ENCODE measurements at regions not wholly inside any gene's neighbourhood (a gene's known extent, or its start where the extent isn't known, plus 50 kb on each side); places are given as distances from the start of the nearest gene placed in this dataset.

DNA sequence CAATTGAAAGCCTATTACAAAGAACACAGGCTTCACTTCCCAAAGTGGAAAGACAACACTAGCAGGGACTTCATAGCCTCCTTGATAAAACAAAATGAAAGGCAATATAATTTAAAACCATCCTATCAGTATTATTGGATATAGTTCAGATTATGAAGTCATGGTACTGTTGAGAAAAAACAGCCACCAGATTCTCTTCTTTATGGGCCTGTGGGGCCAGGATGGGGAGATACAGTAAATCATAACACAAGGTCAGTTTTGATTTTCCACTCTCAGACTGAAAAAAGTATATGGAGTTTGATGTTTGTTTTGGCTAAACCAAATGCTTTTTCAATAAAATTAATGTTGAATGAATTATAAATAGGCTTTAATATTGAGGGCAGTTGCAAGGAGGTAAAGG, 129.1 kb downstream of the BCL2L11 start:
- no peaks in the 10 kb centered on the region for H3K9me3 ChIP-seq (ENCODE audit: control insufficient read depth, insufficient read depth, low read depth, low read length)
- H3K4me2 ChIP-seq (ENCODE audit: extremely low read depth, insufficient read depth, low read length): no peak overlapping the region
- TF ChIP-seq EZH2 (IDR thresholded peaks at IDR 0.05; ENCODE audit: low read length, missing control alignments): no peak
- TF ChIP-seq, protein P1, sequence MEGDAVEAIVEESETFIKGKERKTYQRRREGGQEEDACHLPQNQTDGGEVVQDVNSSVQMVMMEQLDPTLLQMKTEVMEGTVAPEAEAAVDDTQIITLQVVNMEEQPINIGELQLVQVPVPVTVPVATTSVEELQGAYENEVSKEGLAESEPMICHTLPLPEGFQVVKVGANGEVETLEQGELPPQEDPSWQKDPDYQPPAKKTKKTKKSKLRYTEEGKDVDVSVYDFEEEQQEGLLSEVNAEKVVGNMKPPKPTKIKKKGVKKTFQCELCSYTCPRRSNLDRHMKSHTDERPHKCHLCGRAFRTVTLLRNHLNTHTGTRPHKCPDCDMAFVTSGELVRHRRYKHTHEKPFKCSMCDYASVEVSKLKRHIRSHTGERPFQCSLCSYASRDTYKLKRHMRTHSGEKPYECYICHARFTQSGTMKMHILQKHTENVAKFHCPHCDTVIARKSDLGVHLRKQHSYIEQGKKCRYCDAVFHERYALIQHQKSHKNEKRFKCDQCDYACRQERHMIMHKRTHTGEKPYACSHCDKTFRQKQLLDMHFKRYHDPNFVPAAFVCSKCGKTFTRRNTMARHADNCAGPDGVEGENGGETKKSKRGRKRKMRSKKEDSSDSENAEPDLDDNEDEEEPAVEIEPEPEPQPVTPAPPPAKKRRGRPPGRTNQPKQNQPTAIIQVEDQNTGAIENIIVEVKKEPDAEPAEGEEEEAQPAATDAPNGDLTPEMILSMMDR (conservative IDR thresholded peaks at IDR 0.05 in 1 of 2, IDR thresholded peaks at IDR 0.05 in 1 of 2; ENCODE audit: low read depth in 1 of 2, low read length in 2 of 2): no peak
- no peak for DNase-seq (ENCODE audit: low read depth in 2 of 2)
- H3K79me2 ChIP-seq (ENCODE audit: control insufficient read depth, insufficient read depth, low read length): peaks cover 12% of the 10 kb centered on the region
- no peak overlapping the region for H3K9ac ChIP-seq (ENCODE audit: insufficient read depth, low read length)
- H4K20me1 ChIP-seq (ENCODE audit: control insufficient read depth, extremely low read depth, insufficient read depth, low read length): no peaks in the 10 kb centered on the region
- H3K4me1 ChIP-seq (ENCODE audit: control insufficient read depth, extremely low read depth, insufficient read depth, low read length): no peaks in the 10 kb centered on the region
- peaks cover 3% of the 10 kb centered on the region for H3K36me3 ChIP-seq (ENCODE audit: control insufficient read depth, insufficient read depth, low read length)
- no peak overlapping the region for H3K27ac ChIP-seq (ENCODE audit: insufficient read depth, low read length)
- no peak overlapping the region for H2AFZ ChIP-seq (ENCODE audit: low read length)
- no peaks in the 10 kb centered on the region for H3K27me3 ChIP-seq (ENCODE audit: control insufficient read depth, insufficient read depth, low read length)
- no peak overlapping the region for H3K4me3 ChIP-seq (replicated peaks in 1 of 4; ENCODE audit: control extremely low read depth in 1 of 4, insufficient read depth in 1 of 4, low read depth in 3 of 4, low read length in 4 of 4)

DNA sequence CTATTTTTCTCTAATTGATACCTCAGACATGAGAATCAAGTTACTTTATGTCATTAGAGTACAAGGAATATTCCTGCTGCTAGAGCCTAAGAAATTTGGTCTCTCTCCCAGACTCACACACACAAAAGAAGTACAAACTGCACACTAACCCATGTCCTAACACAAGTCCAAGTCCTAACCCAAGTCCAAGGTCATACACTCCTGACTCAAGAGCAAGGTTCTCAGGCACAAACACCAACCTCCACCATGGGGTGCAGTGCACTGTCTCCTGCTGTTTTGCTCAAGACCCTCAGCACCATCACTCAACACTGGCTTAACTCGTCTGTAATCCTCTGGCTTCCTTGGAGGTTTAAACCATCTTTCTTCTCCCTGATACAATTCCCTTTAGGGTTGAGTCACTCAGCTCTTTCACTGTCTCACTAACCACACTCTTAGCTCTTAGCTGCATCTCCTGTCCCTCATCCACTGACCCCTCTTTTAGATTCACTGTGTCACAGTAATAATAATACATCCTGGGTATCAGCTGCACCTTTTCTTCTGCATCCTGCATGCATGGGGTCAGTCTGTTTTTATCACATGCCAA, 129.8 kb downstream of the BCL2L11 start:
- H3K79me2 ChIP-seq (ENCODE audit: control insufficient read depth, insufficient read depth, low read length): peaks cover 12% of the 10 kb centered on the region
- no peak overlapping the region for H3K4me2 ChIP-seq (ENCODE audit: extremely low read depth, insufficient read depth, low read length)
- TF ChIP-seq EZH2 (IDR thresholded peaks at IDR 0.05; ENCODE audit: low read length, missing control alignments): no peak
- TF ChIP-seq, protein P1 (conservative IDR thresholded peaks at IDR 0.05 in 1 of 2, IDR thresholded peaks at IDR 0.05 in 1 of 2; ENCODE audit: low read depth in 1 of 2, low read length in 2 of 2): no peak
- H4K20me1 ChIP-seq (ENCODE audit: control insufficient read depth, extremely low read depth, insufficient read depth, low read length): no peaks in the 10 kb centered on the region
- H3K4me1 ChIP-seq (ENCODE audit: control insufficient read depth, extremely low read depth, insufficient read depth, low read length): no peaks in the 10 kb centered on the region
- DNase-seq (ENCODE audit: low read depth in 2 of 2): no peak
- H2AFZ ChIP-seq (ENCODE audit: low read length): no peak overlapping the region
- H3K9ac ChIP-seq (ENCODE audit: insufficient read depth, low read length): no peak overlapping the region
- H3K9me3 ChIP-seq (ENCODE audit: control insufficient read depth, insufficient read depth, low read depth, low read length): no peaks in the 10 kb centered on the region
- no peaks in the 10 kb centered on the region for H3K27me3 ChIP-seq (ENCODE audit: control insufficient read depth, insufficient read depth, low read length)
- H3K27ac ChIP-seq (ENCODE audit: insufficient read depth, low read length): no peak overlapping the region
- no peak overlapping the region for H3K4me3 ChIP-seq (replicated peaks in 1 of 4; ENCODE audit: control extremely low read depth in 1 of 4, insufficient read depth in 1 of 4, low read depth in 3 of 4, low read length in 4 of 4)
- peaks cover 3% of the 10 kb centered on the region for H3K36me3 ChIP-seq (ENCODE audit: control insufficient read depth, insufficient read depth, low read length)

DNA sequence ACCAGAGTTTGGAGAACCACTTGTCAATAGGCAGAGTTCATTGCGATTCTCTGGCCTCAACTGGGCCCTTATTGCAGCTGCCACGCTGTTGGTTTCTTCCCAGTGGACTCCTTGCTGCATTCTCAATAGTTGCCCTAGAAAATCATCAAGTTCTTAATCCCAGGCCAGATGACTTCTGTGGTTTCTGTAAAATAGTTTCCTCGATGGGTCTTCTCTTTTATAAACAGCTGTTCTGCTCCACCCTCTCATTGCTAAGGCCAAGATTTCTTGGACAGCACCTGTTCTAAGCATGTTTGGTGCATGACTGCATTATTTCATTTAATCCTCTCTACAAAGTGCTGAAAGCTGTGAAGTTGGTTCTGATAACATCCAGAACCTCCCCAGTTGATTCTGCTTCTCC, 131.0 kb downstream of the BCL2L11 start:
- H3K9me3 ChIP-seq (ENCODE audit: control insufficient read depth, insufficient read depth, low read depth, low read length): no peaks in the 10 kb centered on the region
- no peak overlapping the region for H3K4me3 ChIP-seq (replicated peaks in 1 of 4; ENCODE audit: control extremely low read depth in 1 of 4, insufficient read depth in 1 of 4, low read depth in 3 of 4, low read length in 4 of 4)
- DNase-seq (ENCODE audit: low read depth in 2 of 2): no peak
- no peak overlapping the region for H3K4me2 ChIP-seq (ENCODE audit: extremely low read depth, insufficient read depth, low read length)
- peaks cover 12% of the 10 kb centered on the region for H3K79me2 ChIP-seq (ENCODE audit: control insufficient read depth, insufficient read depth, low read length)
- H3K27ac ChIP-seq (ENCODE audit: insufficient read depth, low read length): no peak overlapping the region
- H4K20me1 ChIP-seq (ENCODE audit: control insufficient read depth, extremely low read depth, insufficient read depth, low read length): no peaks in the 10 kb centered on the region
- H3K4me1 ChIP-seq (ENCODE audit: control insufficient read depth, extremely low read depth, insufficient read depth, low read length): no peaks in the 10 kb centered on the region
- no peak overlapping the region for H2AFZ ChIP-seq (ENCODE audit: low read length)
- peaks cover 3% of the 10 kb centered on the region for H3K36me3 ChIP-seq (ENCODE audit: control insufficient read depth, insufficient read depth, low read length)
- no peak for TF ChIP-seq EZH2 (IDR thresholded peaks at IDR 0.05; ENCODE audit: low read length, missing control alignments)
- TF ChIP-seq, protein P1 (conservative IDR thresholded peaks at IDR 0.05 in 1 of 2, IDR thresholded peaks at IDR 0.05 in 1 of 2; ENCODE audit: low read depth in 1 of 2, low read length in 2 of 2): no peak
- H3K27me3 ChIP-seq (ENCODE audit: control insufficient read depth, insufficient read depth, low read length): no peaks in the 10 kb centered on the region
- H3K9ac ChIP-seq (ENCODE audit: insufficient read depth, low read length): no peak overlapping the region
